HCT116 (cell line): ENCODE measurements at regions not wholly inside any gene's neighbourhood (a gene's known extent, or its start where the extent isn't known, plus 50 kb on each side); places are given as distances from the start of the nearest gene placed in this dataset.

Experiments
- ATAC-seq: fragments of 200-7000 bp; cut with Tn5 transposase; 2 replicates; pipeline ENCODE4 v1.9.1; 2020; ENCODE audit warnings: mild to moderate bottlenecking, moderate library complexity
- BruUV-seq: library from RNA; stranded (reverse); fragments of 400-500 nt; replicated peaks from 2 replicates; lab custom pipeline; 2021; lab: Mats Ljungman, UMichigan
- CTCF ChIA-PET: fragments of 300-600 bp; sonication (Branson Sonifier 250); formaldehyde crosslinking; loops from one replicate; lab custom pipeline; 2021; ENCODE audit warnings: antibody characterized with exemption; lab: Charles Lee
- POLR2A ChIA-PET: fragments of 300-600, 350-600 bp; sonication (Branson Sonifier 250); formaldehyde crosslinking; loops from one replicate; lab custom pipeline; 2021; ENCODE audit warnings: antibody characterized with exemption; lab: Charles Lee
- RAD21 ChIA-PET, 2 experiments: fragments of 300-600 bp; sonication (Branson Sonifier 250); formaldehyde crosslinking; loops; one replicate each; lab custom pipeline; 2023; ENCODE audit warnings: low total read pairs in 2 of 2; ENCODE audit not compliant: uncharacterized antibody in 2 of 2, unreplicated experiment in 2 of 2, low non-redundant PET in 1 of 2; lab: Charles Lee
- DNase-seq: peaks from one replicate; pipeline ENCODE4 v3.0.0-alpha.2; 2010; ENCODE audit warnings: low read depth, low spot score
- H2AFZ ChIP-seq: fragments of 200-600 bp; shearing (Covaris generic), sonication (generic); 2 replicates; pipeline ENCODE4 v1.6.1; 2017; ENCODE audit warnings: low read depth, mixed run types, mixed read lengths, antibody characterized with exemption, low read length; ENCODE audit not compliant: poor library complexity, severe bottlenecking
- H3K27ac ChIP-seq: 2 replicates; pipeline ENCODE4 v1.5.1; 2012; ENCODE audit warnings: low read depth, low read length
- H3K27me3 ChIP-seq: fragments of 200-600 bp; sonication (generic); 2 replicates; pipeline ENCODE4 v1.6.1; 2016; ENCODE audit warnings: mixed run types, low read length, mixed read lengths; ENCODE audit not compliant: insufficient read depth
- H3K36me3 ChIP-seq, 2 experiments: fragments of 200-500 bp in 1 of 2; fragments of 200-600 bp in 1 of 2; sonication (Bioruptor generic) in 1 of 2; sonication (generic) in 1 of 2; 2 replicates each; pipeline versions ENCODE4 v1.5.1 to v1.6.1; 2014 to 2016; ENCODE audit warnings: low read length in 2 of 2, inconsistent platforms in 1 of 2, mixed read lengths in 1 of 2, mixed run types in 1 of 2; ENCODE audit not compliant: insufficient read depth in 2 of 2, control insufficient read depth in 1 of 2
- H3K4me1 ChIP-seq, 2 experiments: fragments of 200-600 bp in 1 of 2; sonication (generic) in 1 of 2; 2 replicates each; pipeline versions ENCODE4 v1.5.1 to v1.6.1; 2012 to 2017; ENCODE audit warnings: low read length in 2 of 2, inconsistent platforms in 1 of 2, mild to moderate bottlenecking in 1 of 2, mixed read lengths in 1 of 2, mixed run types in 1 of 2, moderate library complexity in 1 of 2; ENCODE audit not compliant: insufficient read depth in 2 of 2, control insufficient read depth in 1 of 2
- H3K4me2 ChIP-seq: fragments of 200-600 bp; sonication (generic); 2 replicates; pipeline ENCODE4 v1.6.1; 2017; ENCODE audit warnings: mixed run types, low read length, mixed read lengths
- H3K4me3 ChIP-seq, 2 experiments: fragments of 200-600 bp in 1 of 2; sonication (generic) in 1 of 2; replicated peaks in 1 of 2; 2 replicates each; pipeline ENCODE4 v1.5.1; 2011 to 2016; ENCODE audit warnings: low read length in 2 of 2, control low read depth in 1 of 2, low read depth in 1 of 2, mild to moderate bottlenecking in 1 of 2, mixed read lengths in 1 of 2, mixed run types in 1 of 2
- H3K79me2 ChIP-seq: fragments of 200-600 bp; sonication (generic); 2 replicates; pipeline ENCODE4 v1.6.1; 2017; ENCODE audit warnings: mild to moderate bottlenecking, mixed run types, low read length, moderate library complexity, mixed read lengths; ENCODE audit not compliant: insufficient read depth
- H3K9ac ChIP-seq: fragments of 200-600 bp; sonication (generic); 2 replicates; pipeline ENCODE4 v1.6.1; 2016; ENCODE audit warnings: low read length, mixed read lengths
- H3K9me2 ChIP-seq: fragments of 200-600 bp; sonication (generic), shearing (Covaris generic); 2 replicates; pipeline ENCODE4 v1.6.1; 2017; ENCODE audit warnings: mixed run types, mild to moderate bottlenecking, moderate library complexity; ENCODE audit not compliant: insufficient read depth
- H3K9me3 ChIP-seq, 2 experiments: fragments of 200-500 bp in 1 of 2; fragments of 200-600 bp in 1 of 2; sonication (Bioruptor generic) in 1 of 2; sonication (generic) in 1 of 2; 2 replicates each; pipeline ENCODE4 v1.6.1; 2014 to 2017; ENCODE audit warnings: low read length in 2 of 2, mixed read lengths in 2 of 2, inconsistent platforms in 1 of 2, low read depth in 1 of 2, mild to moderate bottlenecking in 1 of 2, mixed run types in 1 of 2, moderate library complexity in 1 of 2; ENCODE audit not compliant: control insufficient read depth in 1 of 2, insufficient read depth in 1 of 2
- H4K20me1 ChIP-seq: fragments of 200-600 bp; sonication (generic), shearing (Covaris generic); 2 replicates; pipeline ENCODE4 v1.6.1; 2017; ENCODE audit warnings: mixed run types, mild to moderate bottlenecking, moderate library complexity; ENCODE audit not compliant: insufficient read depth
- TCF7L2 ChIP-seq: IDR thresholded peaks from 2 replicates; pipeline ENCODE4 v1.7.0; 2011; ENCODE audit warnings: borderline replicate concordance, inconsistent platforms; ENCODE audit not compliant: insufficient read depth, insufficient read length; ENCODE audit errors: extremely low read depth
- intact Hi-C: fragments of 100-400 bp; cut with micrococcal nuclease; formaldehyde crosslinking; loops from 2 replicates; pipeline ENCODE4 v1.10.0; 2022
- TF ChIP-seq, protein P1 (sequence below): IDR thresholded peaks from 2 replicates; pipeline ENCODE4 v1.6.1; 2011; ENCODE audit warnings: mild to moderate bottlenecking, low read length, moderate library complexity; ENCODE audit not compliant: insufficient replicate concordance; ENCODE audit errors: extremely low read depth

DNA sequence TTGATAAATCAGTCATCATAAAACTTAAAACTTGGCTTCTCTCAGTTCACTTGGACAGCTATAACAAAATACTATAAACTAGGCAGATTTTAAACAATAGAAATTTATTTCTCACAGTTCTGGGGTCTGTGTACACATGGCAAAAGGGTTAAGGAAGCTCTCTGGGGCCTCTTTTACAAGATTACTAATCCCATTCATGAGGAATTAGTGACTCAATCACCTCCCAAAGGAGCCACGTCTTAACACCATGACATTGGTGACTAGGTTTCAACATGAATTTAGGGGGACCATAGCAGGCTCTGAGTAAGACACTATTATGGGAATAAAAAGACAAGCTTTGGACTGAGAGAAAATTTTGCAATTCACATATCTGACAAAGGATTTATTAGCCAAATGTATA lies 436.5 kb downstream of the PDZRN4 start:
- Histone ChIP-seq H2AFZ (no peak overlapping the region), H3K9ac (no peak overlapping the region), H3K4me1 (no peaks in the 10 kb centered on the region), H3K9me2 (no peaks in the 10 kb centered on the region), H4K20me1 (no peaks in the 10 kb centered on the region), H3K27me3 (no peaks in the 10 kb centered on the region), H3K4me3 (no peak overlapping the region), H3K9me3 (no peaks in the 10 kb centered on the region), H3K36me3 (no peaks in the 10 kb centered on the region), H3K4me2 (no peak overlapping the region), H3K27ac (no peak overlapping the region), H3K79me2 (no peaks in the 10 kb centered on the region)
- no peak for ATAC-seq
- POLR2A ChIA-PET = no interaction called here
- no peak for DNase-seq
- CTCF ChIA-PET = no interaction called here
- intact Hi-C loops = no loop called here
- TF ChIP-seq TCF7L2 = no peak
- TF ChIP-seq, protein P1, sequence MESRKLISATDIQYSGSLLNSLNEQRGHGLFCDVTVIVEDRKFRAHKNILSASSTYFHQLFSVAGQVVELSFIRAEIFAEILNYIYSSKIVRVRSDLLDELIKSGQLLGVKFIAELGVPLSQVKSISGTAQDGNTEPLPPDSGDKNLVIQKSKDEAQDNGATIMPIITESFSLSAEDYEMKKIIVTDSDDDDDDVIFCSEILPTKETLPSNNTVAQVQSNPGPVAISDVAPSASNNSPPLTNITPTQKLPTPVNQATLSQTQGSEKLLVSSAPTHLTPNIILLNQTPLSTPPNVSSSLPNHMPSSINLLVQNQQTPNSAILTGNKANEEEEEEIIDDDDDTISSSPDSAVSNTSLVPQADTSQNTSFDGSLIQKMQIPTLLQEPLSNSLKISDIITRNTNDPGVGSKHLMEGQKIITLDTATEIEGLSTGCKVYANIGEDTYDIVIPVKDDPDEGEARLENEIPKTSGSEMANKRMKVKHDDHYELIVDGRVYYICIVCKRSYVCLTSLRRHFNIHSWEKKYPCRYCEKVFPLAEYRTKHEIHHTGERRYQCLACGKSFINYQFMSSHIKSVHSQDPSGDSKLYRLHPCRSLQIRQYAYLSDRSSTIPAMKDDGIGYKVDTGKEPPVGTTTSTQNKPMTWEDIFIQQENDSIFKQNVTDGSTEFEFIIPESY = no peak
- RAD21 ChIA-PET = no interaction called here
- BruUV-seq = no TSS peak
